H7 (cell line): ENCODE measurements at regions not wholly inside any gene's neighbourhood (a gene's known extent, or its start where the extent isn't known, plus 50 kb on each side); places are given as distances from the start of the nearest gene placed in this dataset.
"Not testable (repeated sequence)": the region's sequence is repeated elsewhere in the genome, so short reads cannot be mapped to it uniquely, and the experiment has no call there.

ENCODE experiments used
- DNase-seq: peaks from one replicate; pipeline ENCODE4 v3.0.0; 2012
- H3K27me3 ChIP-seq: 2 replicates; pipeline ENCODE4 v1.6.0; 2011; ENCODE audit warnings: mild to moderate bottlenecking, low read length; ENCODE audit not compliant: control insufficient read depth, insufficient read depth
- H3K36me3 ChIP-seq: replicated peaks from 2 replicates; pipeline ENCODE4 v1.5.1; 2011; ENCODE audit warnings: low read length; ENCODE audit not compliant: control insufficient read depth, insufficient read depth
- H3K4me3 ChIP-seq: 2 replicates; pipeline ENCODE4 v1.5.1; 2011; ENCODE audit warnings: low read depth, mild to moderate bottlenecking, control low read depth, low read length, moderate library complexity; ENCODE audit not compliant: insufficient read depth

DNA sequence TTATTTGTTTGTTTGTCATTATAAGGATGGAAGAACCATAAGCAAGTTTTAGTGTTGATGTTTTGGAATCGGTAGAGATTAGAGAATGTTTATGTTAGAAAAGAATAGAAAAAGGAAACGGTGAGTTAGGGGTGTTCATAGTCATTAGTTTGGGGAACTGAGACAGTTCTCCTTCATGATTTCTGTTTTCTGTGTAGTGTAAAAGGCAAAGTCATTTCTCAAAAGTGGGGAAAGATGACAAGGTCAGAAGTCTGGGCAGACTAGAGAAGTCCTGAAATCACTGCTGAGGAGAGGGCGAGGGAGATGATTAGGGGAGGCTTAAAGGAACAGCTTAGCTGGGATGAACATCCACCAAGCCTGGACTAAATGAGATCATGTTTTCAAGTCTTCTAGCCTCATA, 498.9 kb downstream of the TTLL7 start:
- Histone ChIP-seq H3K4me3 (no peak overlapping the region), H3K36me3 (no peaks in the 10 kb centered on the region), H3K27me3 (no peaks in the 10 kb centered on the region)
- no peak for DNase-seq

DNA sequence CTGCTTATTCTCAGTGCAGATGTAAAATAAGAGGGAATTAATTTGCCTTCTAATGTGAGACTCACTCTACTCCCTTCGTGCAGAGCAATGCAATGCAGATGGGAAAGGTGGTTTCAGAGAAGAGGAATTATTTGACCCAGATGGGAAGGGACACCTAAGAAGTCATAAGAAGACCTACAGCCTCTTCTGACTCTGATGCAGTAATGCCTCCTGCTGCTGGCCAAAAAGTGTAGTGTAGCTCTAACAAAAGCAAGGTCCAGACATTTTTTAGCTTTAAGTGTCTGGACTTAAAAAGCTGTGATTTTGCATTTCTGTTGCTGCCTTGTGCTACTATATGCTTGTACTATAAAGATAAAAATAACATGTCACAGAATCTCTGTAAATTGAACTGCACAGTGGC, 501.4 kb downstream of the TTLL7 start:
- Histone ChIP-seq H3K27me3 (no peaks in the 10 kb centered on the region), H3K36me3 (no peaks in the 10 kb centered on the region), H3K4me3 (no peak overlapping the region)
- no peak for DNase-seq

DNA sequence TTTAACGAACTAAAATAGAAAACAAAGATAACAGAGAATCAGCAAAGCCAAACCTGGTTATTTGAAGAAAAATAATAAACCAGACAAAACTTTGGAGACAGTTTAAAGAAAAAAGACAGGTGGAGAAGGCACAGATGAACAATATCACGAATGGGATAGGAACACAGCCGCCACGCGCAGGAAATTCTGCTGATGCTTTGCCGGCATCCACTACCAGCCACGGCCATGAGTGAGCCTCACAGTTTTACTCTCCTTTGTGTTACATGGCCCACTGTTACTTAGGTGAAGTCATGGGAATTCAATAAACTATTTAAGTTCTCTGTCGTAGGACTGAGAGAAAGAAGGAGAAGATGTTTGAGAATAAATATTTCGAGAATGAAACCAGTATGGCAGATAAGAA, 503.4 kb downstream of the TTLL7 start:
- H3K4me3 ChIP-seq = no peak overlapping the region
- DNase-seq = no peak
- no peaks in the 10 kb centered on the region for H3K36me3 ChIP-seq
- no peaks in the 10 kb centered on the region for H3K27me3 ChIP-seq

DNA sequence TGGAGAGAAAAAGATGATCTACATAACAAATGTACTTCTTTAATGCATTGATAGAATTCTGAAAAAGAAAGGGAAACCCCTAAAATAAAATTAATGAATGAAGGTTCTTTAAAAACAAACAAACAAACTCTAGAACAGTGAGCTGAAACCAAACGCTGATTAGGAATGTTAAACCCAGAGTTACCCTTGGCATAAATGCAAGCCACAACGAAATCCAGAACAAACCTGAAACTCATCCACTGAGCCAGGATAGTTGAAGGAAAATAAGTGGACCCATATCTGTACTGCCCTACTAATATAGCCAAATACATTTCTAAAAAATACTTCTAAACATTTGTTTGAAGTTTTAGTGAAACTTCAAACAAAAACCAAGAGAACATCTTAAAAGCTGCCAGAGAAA, 505.3 kb downstream of the TTLL7 start:
- H3K27me3 ChIP-seq = no peaks in the 10 kb centered on the region
- no peaks in the 10 kb centered on the region for H3K36me3 ChIP-seq
- no peak overlapping the region for H3K4me3 ChIP-seq
- no peak for DNase-seq

DNA sequence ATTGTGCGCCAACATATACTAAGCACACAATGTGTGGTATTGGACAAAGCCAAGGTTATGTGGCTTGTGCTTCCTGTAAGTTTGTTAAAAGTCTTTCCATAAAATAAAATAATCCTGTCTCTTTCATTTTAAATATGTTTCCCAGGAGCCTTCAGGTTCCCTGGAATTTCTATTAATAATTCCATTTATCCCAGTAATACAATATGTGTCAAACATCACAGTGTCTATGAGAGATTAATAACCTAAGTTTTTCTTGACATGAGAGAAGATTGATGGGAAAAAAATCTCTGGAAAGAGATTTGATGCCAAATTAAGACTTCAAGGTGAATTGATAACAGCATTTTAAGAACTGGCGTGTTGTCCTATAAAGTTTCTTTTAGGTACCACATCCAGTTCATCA, 507.0 kb downstream of the TTLL7 start:
- DNase-seq = no peak

DNA sequence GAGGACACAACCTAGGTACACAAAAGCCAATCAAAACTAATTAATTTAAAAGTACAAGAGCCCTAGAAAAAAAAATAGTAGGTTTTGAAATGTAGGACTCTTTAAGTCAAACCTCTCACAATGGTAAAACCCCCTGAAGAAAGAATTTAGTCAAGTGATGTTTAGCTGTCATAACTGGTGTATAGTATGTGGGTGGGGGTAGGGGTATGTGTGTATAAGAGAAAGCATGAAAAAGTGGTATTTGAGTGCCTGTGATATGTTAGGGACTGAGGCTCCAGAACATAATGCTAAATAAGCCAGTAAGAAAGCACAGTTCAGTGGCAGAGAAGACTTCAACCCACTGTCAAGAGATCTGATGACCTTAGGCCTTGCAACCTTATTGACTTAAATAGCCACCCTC, 507.9 kb downstream of the TTLL7 start:
- no peak for DNase-seq
- no peaks in the 10 kb centered on the region for H3K27me3 ChIP-seq
- no peaks in the 10 kb centered on the region for H3K36me3 ChIP-seq
- no peak overlapping the region for H3K4me3 ChIP-seq

More for the DNA sequence above, 507.0 kb downstream of the TTLL7 start:
- H3K27me3 ChIP-seq = no peaks in the 10 kb centered on the region
- no peaks in the 10 kb centered on the region for H3K36me3 ChIP-seq
- no peak overlapping the region for H3K4me3 ChIP-seq

DNA sequence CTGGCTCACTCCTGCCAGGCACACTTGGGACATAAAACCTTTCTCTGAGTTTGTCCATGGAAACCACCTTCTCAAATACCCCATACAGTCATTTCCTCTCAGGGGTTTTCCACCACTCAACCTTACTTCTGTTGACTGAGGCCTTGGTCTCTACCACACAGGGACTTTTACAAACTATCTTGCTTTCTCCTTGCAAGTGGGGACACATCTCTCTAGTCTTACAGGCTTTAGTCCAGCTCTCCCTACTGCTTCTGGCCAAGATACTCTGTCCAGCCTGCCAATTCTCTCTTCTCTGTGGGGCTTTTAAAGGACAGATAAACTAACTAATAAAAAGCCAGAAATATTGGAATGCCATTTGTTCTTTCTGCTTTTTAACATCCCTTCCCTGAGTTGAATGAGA, 510.8 kb downstream of the TTLL7 start:
- H3K36me3 ChIP-seq, H3K27me3 ChIP-seq, H3K4me3 ChIP-seq, DNase-seq: not testable (repeated sequence)

DNA sequence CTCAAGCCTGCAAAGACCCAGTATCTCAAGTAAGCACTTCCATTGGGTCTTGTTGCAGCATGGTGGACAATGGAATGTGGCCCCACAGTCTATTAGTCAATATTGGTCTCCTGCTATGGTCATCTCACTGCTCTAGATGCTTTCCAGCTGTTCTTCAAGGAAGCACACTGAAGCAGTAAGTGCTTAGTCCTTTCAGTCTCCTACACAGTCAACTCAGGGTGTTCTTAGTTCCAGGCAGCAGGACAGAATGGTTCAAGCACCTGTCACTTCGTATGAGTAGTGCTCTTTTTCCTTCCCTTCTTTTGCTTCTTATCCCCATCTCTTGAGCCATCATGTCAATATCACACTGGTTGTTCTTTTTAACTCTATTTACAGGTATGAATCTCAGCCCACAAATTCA, 511.5 kb downstream of the TTLL7 start:
- H3K4me3 ChIP-seq, DNase-seq, H3K27me3 ChIP-seq, H3K36me3 ChIP-seq: not testable (repeated sequence)

DNA sequence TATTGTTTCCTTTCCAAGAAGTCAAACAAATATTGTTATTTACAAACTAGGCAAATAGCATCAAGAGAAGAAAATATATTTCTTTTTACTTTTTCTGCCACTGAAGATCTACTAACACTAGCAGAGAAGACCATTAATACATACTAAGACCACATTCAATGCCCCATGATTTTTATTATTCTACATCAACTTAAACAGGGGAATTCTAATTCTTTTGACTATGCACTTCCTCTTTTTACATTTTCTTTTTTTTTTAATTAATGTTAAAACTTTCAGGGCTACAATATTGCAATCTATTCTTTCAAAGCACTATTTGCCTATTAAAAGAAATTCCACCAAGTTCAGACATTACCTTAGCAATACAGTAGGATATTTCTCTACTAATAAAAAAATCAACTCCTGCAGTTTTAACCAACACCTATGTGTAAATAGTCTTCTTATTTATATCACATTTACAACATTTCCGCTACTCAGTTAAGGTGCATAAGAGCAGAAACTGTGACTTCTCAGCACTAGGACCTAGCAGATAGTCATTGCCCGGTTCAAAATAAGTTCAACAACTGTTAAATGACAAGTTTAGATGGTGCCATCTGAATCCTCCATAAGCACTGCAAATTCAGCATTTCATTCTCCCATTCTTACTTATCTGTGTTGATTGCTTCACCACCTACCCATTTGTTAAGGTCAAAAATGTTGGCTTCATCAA, 513.5 kb downstream of the TTLL7 start:
- not testable (repeated sequence) for H3K36me3 ChIP-seq

DNA sequence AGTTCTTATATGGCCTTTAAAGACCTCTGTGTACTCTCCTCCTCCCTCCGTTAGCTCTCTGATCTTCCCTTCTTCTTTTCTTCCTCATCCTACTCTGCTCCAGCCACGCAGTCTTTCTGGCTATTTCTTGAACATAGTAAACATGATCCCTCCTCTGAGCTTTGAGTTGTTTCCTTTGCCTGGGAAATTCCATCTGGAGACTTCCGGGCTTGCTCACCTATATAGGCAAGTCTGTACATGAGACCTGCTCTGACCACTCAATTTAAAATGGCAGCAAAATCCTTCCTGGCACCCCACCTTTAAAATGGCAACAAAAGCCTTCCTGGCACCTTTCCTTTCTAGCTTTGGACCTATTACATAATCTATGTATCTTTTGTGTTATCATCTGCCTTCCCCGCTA, 517.6 kb downstream of the TTLL7 start:
- H3K27me3 ChIP-seq, DNase-seq, H3K36me3 ChIP-seq, H3K4me3 ChIP-seq: not testable (repeated sequence)

More for the DNA sequence above, 513.5 kb downstream of the TTLL7 start:
- DNase-seq, H3K27me3 ChIP-seq, H3K4me3 ChIP-seq: not testable (repeated sequence)

DNA sequence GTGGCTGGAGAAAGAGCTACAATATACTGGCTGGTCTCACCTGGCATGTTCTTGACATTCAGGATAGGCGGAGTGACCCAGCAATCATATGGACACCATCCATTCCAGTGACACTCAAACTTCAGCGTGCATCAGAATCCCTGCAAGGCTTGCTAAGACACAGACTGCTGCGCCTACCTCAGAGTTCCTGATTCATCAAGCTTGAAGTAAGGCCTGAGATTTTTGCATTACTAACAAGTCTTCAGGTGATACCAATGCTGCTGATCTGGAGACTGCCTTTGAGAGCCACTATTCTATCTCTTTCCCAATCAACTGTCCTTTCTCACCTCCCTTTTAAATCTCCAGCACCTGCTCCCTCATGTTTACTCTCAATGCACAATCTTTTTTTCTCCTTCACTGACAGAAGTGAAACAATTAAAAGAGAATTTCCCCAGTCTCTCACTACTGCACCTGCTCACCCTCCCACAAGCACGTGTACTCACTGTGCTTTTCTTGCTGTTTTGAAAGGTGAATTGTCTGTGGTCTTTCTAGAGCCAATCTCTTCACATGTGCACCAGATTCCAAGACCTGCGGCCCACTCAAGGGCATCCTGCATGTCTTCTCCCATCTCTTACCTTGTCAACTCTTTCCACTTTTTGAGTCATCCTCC, 519.2 kb downstream of the TTLL7 start:
- not testable (repeated sequence) for DNase-seq, H3K27me3 ChIP-seq, H3K36me3 ChIP-seq, H3K4me3 ChIP-seq

DNA sequence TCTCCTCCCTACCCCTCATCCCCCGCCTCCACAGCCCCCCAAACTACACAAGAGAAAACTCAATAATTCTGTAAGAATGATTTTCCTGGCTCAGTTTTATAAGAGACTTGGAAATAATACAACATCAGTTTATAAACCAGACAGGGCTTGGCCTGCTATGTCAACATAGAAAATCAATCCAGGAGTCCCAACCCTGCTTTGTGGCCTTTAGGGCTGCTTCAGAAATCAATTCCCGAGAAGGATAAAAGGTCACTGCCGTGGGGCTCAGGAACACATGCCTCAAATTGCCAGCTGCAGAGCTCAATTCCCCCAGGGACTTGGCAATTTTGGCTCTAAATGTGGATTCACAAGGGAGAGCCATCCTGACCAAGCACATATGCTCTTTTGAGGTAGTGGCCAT, 520.8 kb downstream of the TTLL7 start:
- not testable (repeated sequence) for DNase-seq, H3K4me3 ChIP-seq, H3K27me3 ChIP-seq, H3K36me3 ChIP-seq

DNA sequence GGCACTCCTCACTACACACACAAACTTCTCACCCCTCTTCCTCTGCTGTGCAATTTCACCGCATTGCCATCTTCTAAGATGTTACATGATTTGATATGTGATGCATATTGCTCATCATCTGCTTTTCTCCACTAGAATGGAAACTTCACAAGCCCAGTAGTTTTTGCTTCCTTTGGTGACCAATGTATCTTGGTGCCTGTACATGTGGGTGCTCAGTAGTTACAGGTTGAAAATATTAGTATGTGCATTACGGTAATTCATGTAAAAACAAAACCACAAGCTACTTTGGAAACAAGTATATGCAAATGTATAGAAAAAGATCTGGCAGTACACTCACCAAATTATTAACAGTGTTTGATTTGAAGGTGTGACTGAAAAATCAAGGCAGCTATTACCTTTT, 522.4 kb downstream of the TTLL7 start:
- H3K27me3 ChIP-seq, DNase-seq, H3K4me3 ChIP-seq, H3K36me3 ChIP-seq: not testable (repeated sequence)

DNA sequence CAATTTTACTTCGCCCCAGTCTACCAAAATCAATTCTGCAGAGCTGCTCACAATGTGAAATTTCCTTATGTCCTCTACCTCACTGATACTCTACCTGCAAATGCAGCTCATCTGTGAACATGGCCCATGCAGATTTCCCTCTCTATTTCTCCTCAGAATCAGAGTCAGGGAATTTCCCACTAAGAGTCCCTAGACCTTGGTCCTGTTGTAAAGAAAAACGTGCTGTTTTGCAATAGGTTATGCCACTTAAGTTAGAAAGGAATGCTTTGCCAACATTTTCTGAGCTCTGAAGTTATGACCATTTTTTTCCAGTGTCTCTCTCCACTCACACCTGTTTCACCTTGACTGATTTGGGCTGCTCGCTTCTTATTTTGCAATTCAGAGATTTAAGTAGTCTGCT, 524.0 kb downstream of the TTLL7 start:
- not testable (repeated sequence) for DNase-seq, H3K36me3 ChIP-seq, H3K4me3 ChIP-seq, H3K27me3 ChIP-seq

DNA sequence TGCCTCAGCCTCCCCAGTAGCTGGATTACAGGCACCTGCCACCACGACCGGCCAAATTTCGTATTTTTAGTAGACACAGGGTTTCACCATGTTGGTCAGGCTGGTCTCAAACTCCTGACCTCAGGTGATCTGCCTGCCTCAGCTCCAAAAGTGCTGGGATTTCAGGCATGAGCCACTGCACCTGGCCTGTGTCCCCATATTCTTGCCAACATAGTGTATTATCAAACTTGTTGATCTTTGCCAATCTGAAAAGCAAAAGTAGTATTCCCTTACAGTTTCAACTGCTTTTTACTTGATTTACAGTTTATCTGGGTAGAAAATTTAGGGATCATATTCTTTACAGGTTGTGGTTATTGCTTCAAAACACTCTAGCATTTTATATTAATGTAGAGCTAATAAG, 524.9 kb downstream of the TTLL7 start:
- H3K4me3 ChIP-seq, DNase-seq, H3K27me3 ChIP-seq, H3K36me3 ChIP-seq: not testable (repeated sequence)
